Muscle of back (tissue), 3 donors: ENCODE measurements at regions not wholly inside any gene's neighbourhood (a gene's known extent, or its start where the extent isn't known, plus 50 kb on each side); places are given as distances from the start of the nearest gene placed in this dataset.
"Not testable (repeated sequence)": the region's sequence is repeated elsewhere in the genome, so short reads cannot be mapped to it uniquely, and the experiment has no call there.

ENCODE experiments used
- DNase-seq, 3 donors: peaks; one replicate each; pipeline versions ENCODE4 v3.0.0 to v3.0.0-alpha.2; 2013

GRCh38 chr12:91454179-91454578 is 271.6 kb upstream of the DCN start:
- no peak for DNase-seq

GRCh38 chr12:91452464-91452863 is 269.8 kb upstream of the DCN start:
- DNase-seq, result not testable (repeated sequence)

- DNase-seq, result peak in 1 of 3 donors; percentile 4
These were observed 259.7 kb upstream of the DCN start for GRCh38 chr12:91441993-91442952.

- DNase-seq, result no peak
These were observed 258.6 kb upstream of the DCN start for GRCh38 chr12:91441246-91441645.

GRCh38 chr12:91434081-91434480 is 251.5 kb upstream of the DCN start:
- no peak for DNase-seq

- no peak for DNase-seq
These were observed 250.1 kb upstream of the DCN start for GRCh38 chr12:91432755-91433154.

- peak in 2 of 3 donors; percentile 22 to 24 for DNase-seq
These were observed 249.5 kb upstream of the DCN start for GRCh38 chr12:91432089-91432488.

GRCh38 chr12:91424506-91424905 is 241.9 kb upstream of the DCN start:
- DNase-seq, result no peak

GRCh38 chr12:91423693-91424050 is 241.1 kb upstream of the DCN start:
- DNase-seq, result no peak

GRCh38 chr12:91422811-91423692 is 240.4 kb upstream of the DCN start:
- DNase-seq, result no peak

GRCh38 chr12:91422127-91422526 is 239.5 kb upstream of the DCN start:
- DNase-seq, result no peak

- no peak for DNase-seq
These were observed 237.2 kb upstream of the DCN start for GRCh38 chr12:91419809-91420208.

- no peak for DNase-seq
These were observed 235.8 kb upstream of the DCN start for GRCh38 chr12:91418221-91419090.

GRCh38 chr12:91417650-91418049 is 235.0 kb upstream of the DCN start:
- no peak for DNase-seq

GRCh38 chr12:91414636-91415035 is 232.0 kb upstream of the DCN start:
- DNase-seq, result no peak

- DNase-seq, result peak; percentile 22 to 69 (median 38)
These were observed 231.2 kb upstream of the DCN start for GRCh38 chr12:91413581-91414546.

- no peak for DNase-seq
These were observed 224.3 kb upstream of the DCN start for GRCh38 chr12:91406920-91407341.

GRCh38 chr12:91404441-91404840 is 221.8 kb upstream of the DCN start:
- DNase-seq, result no peak

- DNase-seq, result no peak
These were observed 218.6 kb upstream of the DCN start for GRCh38 chr12:91401190-91401589.

GRCh38 chr12:91400271-91400670 is 217.7 kb upstream of the DCN start:
- DNase-seq, result no peak
